ENCODE measurements at regions not wholly inside any gene's neighbourhood (a gene's known extent, or its start where the extent isn't known, plus 50 kb on each side); places are given as distances from the start of the nearest gene placed in this dataset.

DNA sequence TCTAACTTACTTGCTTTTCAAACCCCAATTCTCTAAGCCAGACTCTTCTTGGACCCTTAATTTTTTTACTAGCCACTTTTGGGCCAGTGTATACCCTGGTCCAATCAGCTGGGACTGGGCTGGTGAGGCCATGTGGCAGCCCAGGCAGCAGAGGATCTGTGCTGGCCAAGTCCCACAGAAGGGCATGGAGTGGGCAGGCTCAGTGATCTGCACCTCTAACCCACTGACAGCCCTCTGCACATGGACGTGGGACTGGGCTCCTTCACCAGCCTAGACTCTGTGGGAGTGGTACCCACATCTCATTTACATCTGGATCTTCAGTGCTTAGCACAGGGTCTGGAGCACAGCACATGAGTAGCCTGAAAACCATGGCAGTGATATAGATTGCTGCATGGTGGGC, 56.1 kb upstream of the PRR23C start:
- Histone ChIP-seq H2AK5ac (ENCODE audit: low read length) (no peak overlapping the region), H3K4me3 (ENCODE audit: low read depth, low read length) (no peak overlapping the region), H2BK12ac (ENCODE audit: low read length) (no peak overlapping the region), H3K9ac (ENCODE audit: low read length) (no peak overlapping the region), H4K12ac (ENCODE audit: low read depth, low read length) (no peak overlapping the region), H3K27me3 (ENCODE audit: insufficient read depth, low read length) (no peaks in the 10 kb centered on the region), H4K91ac (ENCODE audit: low read depth, low read length) (no peak overlapping the region), H3K14ac (ENCODE audit: low read length) (no peak overlapping the region), H3K4me1 (ENCODE audit: control insufficient read depth in 1 of 2, insufficient read depth in 2 of 2, low read length in 2 of 2) (no peaks in the 10 kb centered on the region), H3K18ac (ENCODE audit: low read length) (no peak overlapping the region), H2BK5ac (ENCODE audit: low read depth, low read length, poor library complexity) (no peak overlapping the region), H3K79me1 (ENCODE audit: low read length) (no peaks in the 10 kb centered on the region), H4K8ac (ENCODE audit: low read depth, low read length) (no peak overlapping the region), H3K23ac (ENCODE audit: low read length) (no peak overlapping the region), H2AFZ (ENCODE audit: insufficient read depth, low read length, poor library complexity) (no peak overlapping the region), H2BK120ac (ENCODE audit: insufficient read depth, low read length, poor library complexity) (no peak overlapping the region), H3K4me2 (ENCODE audit: low read length) (no peak overlapping the region), H3K36me3 (ENCODE audit: control insufficient read depth in 1 of 2, insufficient read depth in 2 of 2, low read length in 2 of 2) (no peaks in the 10 kb centered on the region), H3K27ac (ENCODE audit: low read depth, low read length) (no peak overlapping the region), H3K4ac (ENCODE audit: low read depth, low read length) (no peak overlapping the region), H3K9me3 (ENCODE audit: insufficient read depth, low read depth, low read length) (no peaks in the 10 kb centered on the region), H3K79me2 (ENCODE audit: control insufficient read depth, insufficient read depth, low read length, poor library complexity) (no peaks in the 10 kb centered on the region)
- DNase-seq, result no peak
- no CpG with 5 or more reads among the region's 1 CpG for WGBS (ENCODE audit: extremely low coverage, insufficient coverage, insufficient read length)

DNA sequence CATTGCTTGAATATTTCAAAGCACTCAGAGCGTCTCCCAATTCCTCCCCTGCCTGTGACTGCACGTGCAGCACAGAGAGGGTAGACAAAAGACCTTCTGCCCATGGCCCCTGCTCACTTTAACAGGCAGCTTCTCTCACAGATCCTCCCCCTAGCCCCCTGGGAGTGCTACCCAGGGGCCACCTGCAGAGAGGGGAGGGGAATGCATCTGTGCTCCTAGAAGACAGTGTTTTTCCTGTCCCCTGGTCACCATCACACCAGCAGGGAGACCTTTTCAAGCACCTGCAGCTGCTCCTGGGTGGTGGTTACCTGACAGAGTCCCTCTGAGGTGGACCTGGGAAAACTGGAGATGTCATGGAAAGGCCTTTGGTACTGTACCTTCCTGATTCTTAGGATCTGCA, 56.7 kb upstream of the PRR23C start:
- no peak overlapping the region for H3K23ac ChIP-seq (ENCODE audit: low read length)
- H3K27me3 ChIP-seq (ENCODE audit: insufficient read depth, low read length), result no peaks in the 10 kb centered on the region
- no peak overlapping the region for H3K27ac ChIP-seq (ENCODE audit: low read depth, low read length)
- no peak overlapping the region for H4K91ac ChIP-seq (ENCODE audit: low read depth, low read length)
- no peak overlapping the region for H3K4ac ChIP-seq (ENCODE audit: low read depth, low read length)
- no peaks in the 10 kb centered on the region for H3K79me2 ChIP-seq (ENCODE audit: control insufficient read depth, insufficient read depth, low read length, poor library complexity)
- H2BK5ac ChIP-seq (ENCODE audit: low read depth, low read length, poor library complexity), result no peak overlapping the region
- no peaks in the 10 kb centered on the region for H3K9me3 ChIP-seq (ENCODE audit: insufficient read depth, low read depth, low read length)
- no peak overlapping the region for H2BK120ac ChIP-seq (ENCODE audit: insufficient read depth, low read length, poor library complexity)
- H3K79me1 ChIP-seq (ENCODE audit: low read length), result no peaks in the 10 kb centered on the region
- DNase-seq, result no peak
- H4K8ac ChIP-seq (ENCODE audit: low read depth, low read length), result no peak overlapping the region
- no peak overlapping the region for H3K14ac ChIP-seq (ENCODE audit: low read length)
- no peak overlapping the region for H4K12ac ChIP-seq (ENCODE audit: low read depth, low read length)
- no peak overlapping the region for H3K18ac ChIP-seq (ENCODE audit: low read length)
- WGBS (ENCODE audit: extremely low coverage, insufficient coverage, insufficient read length), result no CpG with 5 or more reads among the region's 2 CpGs
- H3K4me1 ChIP-seq (ENCODE audit: control insufficient read depth in 1 of 2, insufficient read depth in 2 of 2, low read length in 2 of 2), result no peaks in the 10 kb centered on the region
- no peak overlapping the region for H2AK5ac ChIP-seq (ENCODE audit: low read length)
- no peak overlapping the region for H2BK12ac ChIP-seq (ENCODE audit: low read length)
- no peak overlapping the region for H3K4me2 ChIP-seq (ENCODE audit: low read length)
- H3K36me3 ChIP-seq (ENCODE audit: control insufficient read depth in 1 of 2, insufficient read depth in 2 of 2, low read length in 2 of 2), result no peaks in the 10 kb centered on the region
- no peak overlapping the region for H3K4me3 ChIP-seq (ENCODE audit: low read depth, low read length)
- no peak overlapping the region for H2AFZ ChIP-seq (ENCODE audit: insufficient read depth, low read length, poor library complexity)
- no peak overlapping the region for H3K9ac ChIP-seq (ENCODE audit: low read length)

DNA sequence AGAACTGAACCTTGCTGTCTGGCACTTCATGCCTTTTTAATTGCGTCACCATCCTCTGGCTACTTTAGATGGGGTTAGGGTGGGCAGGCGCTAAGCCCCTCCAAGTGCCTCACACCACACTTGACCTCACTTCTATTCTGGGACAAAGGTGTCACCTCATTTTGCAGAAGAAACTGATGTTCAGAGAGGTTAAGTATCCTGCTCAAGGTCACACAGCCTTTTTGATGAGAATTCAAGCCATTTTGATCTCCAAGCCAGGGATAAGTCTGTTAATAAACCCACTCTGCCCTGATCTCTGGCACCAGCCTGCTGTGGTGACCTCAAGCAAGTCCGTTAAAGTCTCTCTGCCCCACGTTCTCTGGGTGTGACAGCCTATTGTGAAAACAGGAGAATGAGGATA, 58.8 kb upstream of the PRR23C start:
- no peak overlapping the region for H2AK5ac ChIP-seq (ENCODE audit: low read length)
- H2BK5ac ChIP-seq (ENCODE audit: low read depth, low read length, poor library complexity), result no peak overlapping the region

DNA sequence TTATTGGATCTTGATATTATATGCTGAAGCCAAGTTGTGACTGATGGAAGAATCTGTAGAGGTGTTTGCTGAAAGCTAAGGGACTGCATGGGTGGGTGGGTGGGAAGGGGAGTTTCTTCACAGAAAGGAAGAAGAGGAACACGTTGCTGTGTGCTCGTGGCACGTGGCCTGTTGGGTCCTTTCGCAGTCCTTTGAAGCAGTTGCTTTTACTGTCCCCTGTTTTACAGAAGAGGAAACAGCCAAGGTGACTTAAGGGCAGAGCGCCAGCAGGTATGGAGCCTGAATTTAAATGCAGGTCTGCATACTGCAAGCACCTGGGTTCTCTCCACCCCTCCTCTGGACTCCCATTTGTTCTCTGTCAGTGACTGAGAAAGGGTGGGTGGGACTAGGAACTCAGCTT, 59.4 kb upstream of the PRR23C start:
- Histone ChIP-seq H3K27me3 (ENCODE audit: insufficient read depth, low read length) (no peaks in the 10 kb centered on the region), H3K9me3 (ENCODE audit: insufficient read depth, low read depth, low read length) (no peaks in the 10 kb centered on the region), H4K12ac (ENCODE audit: low read depth, low read length) (no peak overlapping the region), H3K27ac (ENCODE audit: low read depth, low read length) (no peak overlapping the region), H2BK12ac (ENCODE audit: low read length) (no peak overlapping the region), H3K18ac (ENCODE audit: low read length) (no peak overlapping the region), H3K4me1 (ENCODE audit: control insufficient read depth in 1 of 2, insufficient read depth in 2 of 2, low read length in 2 of 2) (no peaks in the 10 kb centered on the region), H4K8ac (ENCODE audit: low read depth, low read length) (no peak overlapping the region), H2BK5ac (ENCODE audit: low read depth, low read length, poor library complexity) (no peak overlapping the region), H3K79me1 (ENCODE audit: low read length) (no peaks in the 10 kb centered on the region), H3K9ac (ENCODE audit: low read length) (no peak overlapping the region), H3K14ac (ENCODE audit: low read length) (no peak overlapping the region), H2AK5ac (ENCODE audit: low read length) (no peak overlapping the region), H4K91ac (ENCODE audit: low read depth, low read length) (no peak overlapping the region), H3K4ac (ENCODE audit: low read depth, low read length) (no peak overlapping the region), H3K79me2 (ENCODE audit: control insufficient read depth, insufficient read depth, low read length, poor library complexity) (no peaks in the 10 kb centered on the region), H3K23ac (ENCODE audit: low read length) (no peak overlapping the region), H3K36me3 (ENCODE audit: control insufficient read depth in 1 of 2, insufficient read depth in 2 of 2, low read length in 2 of 2) (no peaks in the 10 kb centered on the region), H3K4me3 (ENCODE audit: low read depth, low read length) (no peak overlapping the region), H2BK120ac (ENCODE audit: insufficient read depth, low read length, poor library complexity) (no peak overlapping the region), H2AFZ (ENCODE audit: insufficient read depth, low read length, poor library complexity) (no peak overlapping the region), H3K4me2 (ENCODE audit: low read length) (no peak overlapping the region)
- DNase-seq, result no peak
- no CpG with 5 or more reads among the region's 5 CpGs for WGBS (ENCODE audit: extremely low coverage, insufficient coverage, insufficient read length)

More for the DNA sequence above, 58.8 kb upstream of the PRR23C start:
- Histone ChIP-seq H3K4me3 (ENCODE audit: low read depth, low read length) (no peak overlapping the region), H3K4me1 (ENCODE audit: control insufficient read depth in 1 of 2, insufficient read depth in 2 of 2, low read length in 2 of 2) (no peaks in the 10 kb centered on the region), H3K4ac (ENCODE audit: low read depth, low read length) (no peak overlapping the region), H3K14ac (ENCODE audit: low read length) (no peak overlapping the region), H3K27ac (ENCODE audit: low read depth, low read length) (no peak overlapping the region), H3K27me3 (ENCODE audit: insufficient read depth, low read length) (no peaks in the 10 kb centered on the region), H3K23ac (ENCODE audit: low read length) (no peak overlapping the region), H3K36me3 (ENCODE audit: control insufficient read depth in 1 of 2, insufficient read depth in 2 of 2, low read length in 2 of 2) (no peaks in the 10 kb centered on the region), H4K91ac (ENCODE audit: low read depth, low read length) (no peak overlapping the region), H2BK120ac (ENCODE audit: insufficient read depth, low read length, poor library complexity) (no peak overlapping the region), H3K9me3 (ENCODE audit: insufficient read depth, low read depth, low read length) (no peaks in the 10 kb centered on the region), H3K9ac (ENCODE audit: low read length) (no peak overlapping the region), H3K4me2 (ENCODE audit: low read length) (no peak overlapping the region), H3K18ac (ENCODE audit: low read length) (no peak overlapping the region), H2BK12ac (ENCODE audit: low read length) (no peak overlapping the region), H3K79me1 (ENCODE audit: low read length) (no peaks in the 10 kb centered on the region), H3K79me2 (ENCODE audit: control insufficient read depth, insufficient read depth, low read length, poor library complexity) (no peaks in the 10 kb centered on the region), H4K8ac (ENCODE audit: low read depth, low read length) (no peak overlapping the region), H2AFZ (ENCODE audit: insufficient read depth, low read length, poor library complexity) (no peak overlapping the region), H4K12ac (ENCODE audit: low read depth, low read length) (no peak overlapping the region)
- WGBS (ENCODE audit: extremely low coverage, insufficient coverage, insufficient read length), result no CpG with 5 or more reads among the region's 4 CpGs
- DNase-seq, result no peak
